H1 (cell line): ENCODE measurements at regions not wholly inside any gene's neighbourhood (a gene's known extent, or its start where the extent isn't known, plus 50 kb on each side); places are given as distances from the start of the nearest gene placed in this dataset.

ENCODE experiments used
- CTCF ChIA-PET: fragments of 300-600 bp; sonication (Branson Sonifier 250); formaldehyde crosslinking; loops from one replicate; lab custom pipeline; 2021; ENCODE audit not compliant: partially characterized antibody; lab: Charles Lee
- POLR2A ChIA-PET: fragments of 300-600 bp; sonication (Branson Sonifier 250); formaldehyde crosslinking; loops from one replicate; lab custom pipeline; 2021; ENCODE audit warnings: inconsistent platforms; ENCODE audit not compliant: partially characterized antibody; lab: Charles Lee
- DNase-seq, 2 experiments: peaks; one replicate each; pipeline versions ENCODE4 v3.0.0 to v3.0.0-alpha.2; 2010 to 2022; ENCODE audit warnings: low spot score in 2 of 2, low read depth in 1 of 2, mixed read lengths in 1 of 2
- FAIRE-seq: peaks from 2 replicates; lab custom pipeline; 2011; peaks lifted over from hg19 to GRCh38; lab: Jason Lieb, UNC
- H2AFZ ChIP-seq: 2 replicates; pipeline ENCODE4 v1.8.1; 2012; ENCODE audit warnings: low read length, inconsistent platforms
- H2AK5ac ChIP-seq: 2 replicates; pipeline ENCODE4 v1.6.1; 2013; ENCODE audit warnings: low read depth, low read length
- H2BK120ac ChIP-seq: replicated peaks from 2 replicates; pipeline ENCODE3; 2013; ENCODE audit warnings: low read depth, low read length, inconsistent platforms
- H2BK12ac ChIP-seq: 2 replicates; pipeline ENCODE4 v1.6.1; 2013; ENCODE audit warnings: low read depth, low read length
- H2BK15ac ChIP-seq: 2 replicates; pipeline ENCODE4 v1.6.1; 2013; ENCODE audit warnings: low read length
- H2BK20ac ChIP-seq: 2 replicates; pipeline ENCODE4 v1.6.1; 2013; ENCODE audit warnings: low read length
- H2BK5ac ChIP-seq: 2 replicates; pipeline ENCODE4 v1.6.1; 2013; ENCODE audit warnings: low read depth, low read length
- H3K14ac ChIP-seq: 2 replicates; pipeline ENCODE4 v1.6.1; 2013; ENCODE audit warnings: inconsistent platforms; ENCODE audit not compliant: insufficient read length
- H3K18ac ChIP-seq: 2 replicates; pipeline ENCODE4 v1.6.1; 2013; ENCODE audit warnings: low read length; ENCODE audit errors: extremely low read depth
- H3K23ac ChIP-seq: 2 replicates; pipeline ENCODE4 v1.6.1; 2013; ENCODE audit warnings: inconsistent platforms; ENCODE audit not compliant: insufficient read length
- H3K23me2 ChIP-seq: 2 replicates; pipeline ENCODE4 v1.6.1; 2013; ENCODE audit warnings: low read depth, low read length
- H3K27ac ChIP-seq: 2 replicates; pipeline ENCODE4 v1.6.1; 2011; ENCODE audit warnings: low read depth, low read length, inconsistent platforms
- H3K27me3 ChIP-seq, 4 experiments: replicated peaks in 1 of 4; 1 replicate in 1 of 4; 2 replicates in 3 of 4; pipeline versions ENCODE4 v1.6.1 to v1.8.1; 2011 to 2013; ENCODE audit warnings: low read length in 3 of 4, mild to moderate bottlenecking in 3 of 4, inconsistent platforms in 2 of 4, mixed read lengths in 2 of 4, moderate library complexity in 1 of 4; ENCODE audit not compliant: control insufficient read depth in 3 of 4, insufficient read depth in 3 of 4; ENCODE audit errors: extremely low read depth in 1 of 4
- H3K36me3 ChIP-seq, 4 experiments: 2 replicates each; pipeline versions ENCODE4 v1.6.1 to v1.8.1; 2011 to 2013; ENCODE audit warnings: mild to moderate bottlenecking in 4 of 4, low read length in 3 of 4, moderate library complexity in 2 of 4, control low read depth in 1 of 4, inconsistent platforms in 1 of 4; ENCODE audit not compliant: insufficient read depth in 4 of 4, control insufficient read depth in 2 of 4
- H3K4ac ChIP-seq: replicated peaks from 2 replicates; pipeline ENCODE3; 2013; ENCODE audit warnings: low read length, low read depth, mixed read lengths, inconsistent platforms; ENCODE audit not compliant: insufficient read length
- H3K4me1 ChIP-seq, 4 experiments: replicated peaks in 1 of 4; 1 replicate in 1 of 4; 2 replicates in 3 of 4; pipeline versions ENCODE4 v1.6.1 to v1.8.1; 2011 to 2013; ENCODE audit warnings: low read length in 3 of 4, inconsistent platforms in 2 of 4, mixed read lengths in 1 of 4; ENCODE audit not compliant: insufficient read depth in 4 of 4, control insufficient read depth in 3 of 4
- H3K4me2 ChIP-seq, 2 experiments: 2 replicates each; pipeline versions ENCODE4 v1.6.1 to v1.8.1; 2011 to 2013; ENCODE audit warnings: low read depth in 2 of 2, low read length in 2 of 2, control low read depth in 1 of 2, inconsistent platforms in 1 of 2, mild to moderate bottlenecking in 1 of 2; ENCODE audit not compliant: insufficient read depth in 1 of 2
- H3K4me3 ChIP-seq, 4 experiments: fragments of 200-600, 300-600 bp in 1 of 4; sonication (generic), shearing (Covaris generic), sonication (Bioruptor Twin) in 1 of 4; 2 replicates each; pipeline versions ENCODE4 v1.5.1 to v1.8.1; 2011 to 2016; ENCODE audit warnings: low read length in 4 of 4, low read depth in 3 of 4, control low read depth in 2 of 4, inconsistent platforms in 2 of 4, mild to moderate bottlenecking in 2 of 4, mixed read lengths in 1 of 4, moderate library complexity in 1 of 4; ENCODE audit not compliant: insufficient read depth in 2 of 4; ENCODE audit errors: extremely low read depth in 1 of 4
- H3K56ac ChIP-seq: replicated peaks from 2 replicates; pipeline ENCODE3; 2013; ENCODE audit warnings: low read depth, mild to moderate bottlenecking, mixed read lengths, low read length, inconsistent platforms; ENCODE audit not compliant: insufficient read length
- H3K79me1 ChIP-seq: 2 replicates; pipeline ENCODE4 v1.6.1; 2013; ENCODE audit warnings: low read depth, low read length, control low read depth
- H3K79me2 ChIP-seq, 2 experiments: 2 replicates each; pipeline versions ENCODE4 v1.6.1 to v1.8.1; 2012 to 2013; ENCODE audit warnings: low read length in 2 of 2, mild to moderate bottlenecking in 2 of 2, inconsistent platforms in 1 of 2; ENCODE audit not compliant: insufficient read depth in 2 of 2, control insufficient read depth in 1 of 2
- H3K9ac ChIP-seq, 4 experiments: replicated peaks in 1 of 4; 1 replicate in 1 of 4; 2 replicates in 3 of 4; pipeline versions ENCODE4 v1.6.1 to v1.8.1; 2011 to 2013; ENCODE audit warnings: low read depth in 3 of 4, low read length in 3 of 4, control low read depth in 2 of 4, mild to moderate bottlenecking in 2 of 4, moderate library complexity in 2 of 4, inconsistent platforms in 1 of 4; ENCODE audit errors: extremely low read depth in 1 of 4
- H3K9me3 ChIP-seq, 2 experiments: 2 replicates each; pipeline versions ENCODE4 v1.6.1 to v1.8.1; 2012 to 2013; ENCODE audit warnings: mild to moderate bottlenecking in 2 of 2, moderate library complexity in 2 of 2, control low read depth in 1 of 2, inconsistent platforms in 1 of 2, low read depth in 1 of 2, low read length in 1 of 2, mixed read lengths in 1 of 2; ENCODE audit not compliant: insufficient read depth in 2 of 2
- H4K20me1 ChIP-seq, 2 experiments: replicated peaks in 1 of 2; 2 replicates each; pipeline versions ENCODE3 to v1.8.1; 2011 to 2013; ENCODE audit warnings: inconsistent platforms in 2 of 2, low read length in 2 of 2, mild to moderate bottlenecking in 1 of 2; ENCODE audit not compliant: insufficient read depth in 2 of 2, control insufficient read depth in 1 of 2
- H4K5ac ChIP-seq: 2 replicates; pipeline ENCODE4 v1.6.1; 2013; ENCODE audit warnings: low read length, low read depth, mixed read lengths, inconsistent platforms; ENCODE audit not compliant: insufficient read length
- H4K8ac ChIP-seq: 2 replicates; pipeline ENCODE4 v1.8.0; 2013; ENCODE audit warnings: mild to moderate bottlenecking, moderate library complexity, low read length, inconsistent platforms; ENCODE audit not compliant: insufficient read depth; ENCODE audit errors: extremely low read depth
- H4K91ac ChIP-seq: replicated peaks from 2 replicates; pipeline ENCODE3; 2013; ENCODE audit warnings: low read length, mixed read lengths, inconsistent platforms; ENCODE audit not compliant: insufficient read length
- ATF3 ChIP-seq: IDR thresholded peaks from 2 replicates; pipeline ENCODE4 v1.6.1; 2011; ENCODE audit warnings: low read depth, mild to moderate bottlenecking, low read length; ENCODE audit not compliant: insufficient read depth
- BRCA1 ChIP-seq: IDR thresholded peaks from 2 replicates; pipeline ENCODE4 v1.6.1; 2012; ENCODE audit warnings: low read depth, low read length, improper control_type of control experiment
- CHD1 ChIP-seq: IDR thresholded peaks from 2 replicates; pipeline ENCODE4 v1.6.1; 2012; ENCODE audit warnings: low read depth, low read length, improper control_type of control experiment
- CTCF ChIP-seq, 3 experiments: IDR thresholded peaks; 1 replicate in 2 of 3; 2 replicates in 1 of 3; pipeline versions ENCODE4 v1.5.1 to v1.6.1; 2011; ENCODE audit warnings: low read length in 3 of 3, mild to moderate bottlenecking in 3 of 3, inconsistent platforms in 2 of 3, low read depth in 1 of 3, moderate library complexity in 1 of 3; ENCODE audit not compliant: insufficient read depth in 1 of 3; ENCODE audit errors: control extremely low read depth in 1 of 3
- EZH2 ChIP-seq: fragments of 200-600 bp; sonication (generic); IDR thresholded peaks from 2 replicates; pipeline ENCODE4 v1.7.1; 2012; ENCODE audit warnings: low read depth, mild to moderate bottlenecking, moderate library complexity, low read length, inconsistent platforms; ENCODE audit not compliant: severe bottlenecking
- GTF2F1 ChIP-seq: IDR thresholded peaks from 2 replicates; pipeline ENCODE4 v1.6.1; 2012; ENCODE audit warnings: low read depth, low read length, improper control_type of control experiment, borderline replicate concordance
- JUN ChIP-seq: IDR thresholded peaks from 2 replicates; pipeline ENCODE4 v1.6.1; 2011; ENCODE audit warnings: low read depth, mild to moderate bottlenecking, improper control_type of control experiment, low read length
- SIRT6 ChIP-seq: IDR thresholded peaks from one replicate; pipeline ENCODE4 v1.7.1; 2012; ENCODE audit warnings: low read length, inconsistent platforms
- SIX5 ChIP-seq: IDR thresholded peaks from 2 replicates; pipeline ENCODE4 v1.6.1; 2011; ENCODE audit warnings: mild to moderate bottlenecking, low read depth, low read length
- SP2 ChIP-seq: IDR thresholded peaks from 2 replicates; pipeline ENCODE4 v1.6.1; 2012; ENCODE audit warnings: mild to moderate bottlenecking, low read length, inconsistent platforms
- TBP ChIP-seq: IDR thresholded peaks from 2 replicates; pipeline ENCODE4 v1.6.1; 2011; ENCODE audit warnings: low read depth, low read length, improper control_type of control experiment
- WGBS, 2 experiments: shearing (Covaris generic) in 1 of 2; methylation state at CpG; one replicate each; pipeline versions ENCODE4 v1.1.6 to v1.1.7; 2013 to 2015; ENCODE audit warnings: low lambda C conversion rate in 2 of 2, mixed read lengths in 2 of 2, inconsistent platforms in 1 of 2, low coverage in 1 of 2, missing lambda C conversion rate in 1 of 2; ENCODE audit not compliant: insufficient replicate concordance in 2 of 2, insufficient coverage in 1 of 2, insufficient read length in 1 of 2; ENCODE audit errors: extremely low coverage in 1 of 2, missing lambda C conversion rate in 1 of 2; 5-methylcytosine and 5-hydroxymethylcytosine counted together

- Histone ChIP-seq H3K27me3 (no peaks in the 10 kb centered on the region; a peak in 1 of 7 replicates), H2BK5ac (no peak overlapping the region), H3K4ac (no peak overlapping the region), H3K56ac (no peak overlapping the region), H3K23ac (no peak overlapping the region), H4K91ac (no peak overlapping the region), H3K14ac (no peak overlapping the region), H3K9ac (no peak overlapping the region), H3K18ac (no peak overlapping the region), H4K5ac (no peak overlapping the region)
- CTCF ChIA-PET = interaction anchor here (1.7 to 7.2 kb wide), 3 partner anchors 15 to 42 kb away, joined by 4 to 69 read pairs (median 33); no protein-coding TSS in a partner anchor
- WGBS, 2 experiments = 83% methylated on average over 3 of the region's 3 CpGs; no CpG with 5 or more reads in 1 of the 2 experiments
- TF ChIP-seq JUN (no peak), TBP (no peak), CTCF (IDR thresholded peaks at IDR 0.05; ENCODE audit: control extremely low read depth in 1 of 3, insufficient read depth in 1 of 3, low read depth in 1 of 3, low read length in 3 of 3) (no peak), SIX5 (no peak), ATF3 (no peak), EZH2 (no peak), SIRT6 (no peak), GTF2F1 (no peak), BRCA1 (no peak), SP2 (no peak), CHD1 (no peak)
- TF ChIP-seq, all 59 proteins: peak for 0
- no peaks in the 10 kb centered on the region for H3K23me2 ChIP-seq
- no peak overlapping the region for H3K4me2 ChIP-seq
- POLR2A ChIA-PET = interaction anchor here (0.6 kb wide), 1 partner anchor 608 kb away, joined by 4 read pairs; no protein-coding TSS in a partner anchor
- no peaks in the 10 kb centered on the region for H4K20me1 ChIP-seq
- H3K27ac ChIP-seq = no peak overlapping the region
- H4K8ac ChIP-seq = no peak overlapping the region
- H3K79me2 ChIP-seq = no peaks in the 10 kb centered on the region
- H3K36me3 ChIP-seq = no peaks in the 10 kb centered on the region
- no peak overlapping the region for H2BK12ac ChIP-seq
- H2BK120ac ChIP-seq = no peak overlapping the region
- H3K9me3 ChIP-seq = no peaks in the 10 kb centered on the region
- no peak overlapping the region for H2AFZ ChIP-seq
- peaks cover 0 to 4% (median under 1%) of the 10 kb centered on the region in 4 experiments; a peak in 1 of 7 replicates for H3K4me1 ChIP-seq
- H3K4me3 ChIP-seq = no peak overlapping the region
- no peak for FAIRE-seq
- H3K79me1 ChIP-seq = no peaks in the 10 kb centered on the region
- DNase-seq = no peak
- H2BK20ac ChIP-seq = no peak overlapping the region
- no peak overlapping the region for H2BK15ac ChIP-seq
- H2AK5ac ChIP-seq = no peak overlapping the region
Observed at GRCh38 chr1:182127656-182128055, 66.1 kb upstream of the ZNF648 start.
